Non-pigmented ciliary epithelial cell (primary cell): ENCODE measurements at regions not wholly inside any gene's neighbourhood (a gene's known extent, or its start where the extent isn't known, plus 50 kb on each side); places are given as distances from the start of the nearest gene placed in this dataset.

ENCODE experiments used
- DNase-seq: peaks from one replicate; pipeline ENCODE4 v3.0.0-alpha.2; 2010; ENCODE audit warnings: low read depth

DNA sequence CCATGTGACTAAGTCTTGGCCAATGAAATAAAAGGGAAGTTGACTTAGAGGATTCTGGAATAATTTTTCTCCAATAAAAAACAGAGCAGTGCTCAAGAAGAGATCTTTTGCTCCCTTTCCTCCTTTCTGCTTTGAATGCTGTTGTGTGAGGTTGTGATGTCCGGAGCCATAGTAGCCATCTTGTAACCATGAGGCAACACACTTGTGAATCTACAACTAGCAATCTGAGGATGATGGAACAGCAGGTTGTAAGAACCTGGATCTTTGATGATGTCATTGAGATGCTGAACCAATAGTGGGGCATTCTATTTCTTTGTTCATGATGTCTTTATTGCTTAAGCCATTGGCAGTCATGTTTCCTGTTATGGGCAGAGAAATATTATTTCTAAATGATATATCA is 230.0 kb upstream of the SRRM4 start:
- no peak for DNase-seq

DNA sequence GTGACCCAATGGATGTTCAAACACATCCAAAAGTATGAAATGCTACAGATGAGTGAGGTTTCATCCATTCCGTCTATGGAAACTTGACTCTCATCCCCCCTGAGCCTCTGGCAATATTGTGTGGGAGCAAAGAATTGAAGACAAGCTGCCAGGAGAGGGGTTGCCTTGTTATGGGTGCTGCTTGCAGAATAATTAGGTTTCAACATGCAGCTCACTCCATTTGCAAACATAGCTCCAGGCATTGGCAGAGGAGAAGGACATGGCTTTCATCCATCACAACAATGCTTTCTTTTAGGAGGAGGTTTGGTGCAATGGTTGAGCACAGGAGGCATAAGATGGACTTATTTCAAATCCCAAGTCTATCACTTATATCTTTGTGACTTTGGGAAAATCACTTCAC is 220.7 kb upstream of the SRRM4 start:
- no peak for DNase-seq

DNA sequence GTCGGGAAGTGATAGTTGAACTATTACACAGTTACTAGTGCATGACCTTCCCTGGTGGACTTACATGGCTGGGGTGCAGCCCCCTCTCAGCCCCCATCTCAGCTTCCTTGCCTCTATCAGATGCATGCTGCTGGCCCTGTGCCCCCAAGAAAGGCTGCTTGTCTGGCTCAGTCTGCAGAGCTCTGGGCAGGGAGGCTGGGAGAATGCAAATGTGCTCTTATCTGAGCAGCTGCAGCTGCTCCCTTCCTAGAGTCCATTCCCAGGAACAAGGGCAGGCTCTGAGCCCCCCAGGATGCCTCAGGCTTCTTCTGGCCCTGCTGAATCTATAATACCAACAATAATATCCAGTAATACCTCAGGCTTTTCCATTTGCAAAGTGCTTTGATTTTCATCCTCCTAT is 218.1 kb upstream of the SRRM4 start:
- DNase-seq: no peak

DNA sequence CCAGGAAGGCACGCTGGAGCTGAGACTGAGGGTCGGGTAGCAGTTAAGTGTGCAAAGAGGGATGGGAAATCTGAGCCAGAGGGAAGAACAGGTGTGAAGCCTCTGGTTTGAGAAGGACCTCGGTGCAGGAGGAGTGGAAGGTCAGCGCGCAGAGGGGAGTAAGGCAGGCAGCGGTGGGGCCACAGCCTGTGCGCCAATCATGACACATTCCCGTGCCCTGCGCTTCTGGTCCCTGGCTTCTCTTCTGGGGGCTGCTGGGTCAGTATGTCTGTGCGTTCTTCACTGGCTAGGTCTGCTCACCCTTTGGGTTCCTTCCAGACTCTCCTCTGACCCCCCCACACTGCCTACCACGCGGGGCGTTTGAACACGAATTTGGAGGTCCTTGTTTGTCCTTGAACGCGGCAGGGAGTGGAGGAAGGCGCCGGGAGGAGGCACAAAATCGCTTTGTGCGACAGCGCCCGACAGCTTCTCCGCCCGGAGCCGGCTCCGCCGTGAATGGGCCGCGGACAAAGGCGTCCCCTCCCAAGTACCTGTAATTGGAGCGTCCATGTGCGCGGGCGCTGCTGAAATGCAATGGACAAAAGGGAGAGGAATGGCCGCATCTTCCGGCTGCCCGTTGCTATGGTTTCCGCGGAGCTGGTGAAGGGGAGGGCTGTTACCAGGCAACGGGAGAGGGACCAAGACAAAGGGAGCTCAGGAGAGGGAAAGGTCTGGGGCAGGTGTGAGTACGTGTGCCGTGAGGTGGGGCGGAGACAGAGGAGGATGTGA is 207.2 kb upstream of the SRRM4 start:
- no peak for DNase-seq

DNA sequence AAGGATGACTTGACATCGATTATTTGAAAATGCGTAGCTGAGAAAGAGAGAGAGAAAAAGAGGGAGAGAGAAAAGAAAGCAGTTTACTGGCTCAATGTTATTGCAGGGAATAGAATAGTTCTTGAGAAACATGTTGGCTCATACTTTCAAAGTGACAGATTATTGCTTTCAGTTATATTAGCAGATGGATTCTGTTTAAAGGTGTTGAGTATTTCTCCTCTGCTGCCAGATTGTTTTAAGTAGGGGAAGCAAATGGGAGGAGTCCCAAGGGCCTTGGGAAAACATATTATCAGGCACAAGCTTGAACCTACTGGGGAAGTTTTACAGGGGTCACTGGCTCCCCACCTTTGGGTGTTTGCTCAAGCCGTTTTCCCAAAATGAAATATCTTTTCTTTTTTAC is 203.8 kb upstream of the SRRM4 start:
- no peak for DNase-seq

GRCh38 chr12:118778077-118778476 is 203.3 kb upstream of the SRRM4 start:
- DNase-seq: no peak

GRCh38 chr12:118780939-118781338 is 200.4 kb upstream of the SRRM4 start:
- DNase-seq: no peak

- no peak for DNase-seq
Measured at GRCh38 chr12:118781692-118782091, 199.6 kb upstream of the SRRM4 start.

DNA sequence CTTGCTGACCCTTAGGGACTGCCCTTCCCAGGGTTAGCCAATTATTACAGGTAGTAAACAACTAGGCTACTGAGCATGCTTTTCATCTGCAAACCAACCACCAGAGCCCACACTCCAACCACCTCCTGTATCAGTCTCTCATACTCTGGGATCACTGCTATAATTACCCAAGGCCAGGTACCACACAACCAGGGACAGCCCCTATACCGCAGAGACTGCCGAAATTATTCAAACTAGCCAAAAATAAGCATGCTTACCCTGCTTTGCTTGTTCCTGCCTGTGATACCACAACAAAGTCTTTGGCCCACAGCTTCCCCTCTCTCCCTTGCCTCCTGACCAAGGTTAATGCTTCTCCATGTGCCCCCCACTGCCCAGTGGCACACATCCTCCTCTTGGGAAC is 197.6 kb upstream of the SRRM4 start:
- DNase-seq: no peak

- DNase-seq: no peak
Measured at GRCh38 chr12:118790578-118790977, 190.8 kb upstream of the SRRM4 start.

- no peak for DNase-seq
Measured at GRCh38 chr12:118813778-118814357, 167.5 kb upstream of the SRRM4 start.

- DNase-seq: no peak
Measured at GRCh38 chr12:118816296-118816695, 165.0 kb upstream of the SRRM4 start.

GRCh38 chr12:118821386-118821925 is 159.9 kb upstream of the SRRM4 start:
- DNase-seq: no peak

DNA sequence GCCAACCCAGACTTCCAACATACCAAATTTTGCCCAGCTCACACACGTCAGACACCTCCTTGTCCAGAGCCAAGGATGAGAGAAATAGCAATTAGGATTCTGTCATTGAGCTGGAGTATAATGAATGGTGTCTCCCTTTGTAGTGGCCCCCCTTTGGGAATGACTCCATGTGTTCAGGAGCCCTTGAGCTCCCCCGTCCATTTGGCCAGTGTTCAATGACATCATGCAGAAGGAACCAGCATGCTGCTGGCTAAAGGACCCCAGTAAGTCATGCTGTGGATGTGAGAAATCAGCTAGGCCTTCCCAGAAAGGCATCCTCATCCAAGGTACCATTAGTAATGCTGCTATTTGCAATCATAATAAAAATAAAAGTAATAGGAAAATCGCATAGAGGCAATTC is 158.8 kb upstream of the SRRM4 start:
- DNase-seq: no peak

- no peak for DNase-seq
Measured at GRCh38 chr12:118827047-118827446, 154.3 kb upstream of the SRRM4 start.

DNA sequence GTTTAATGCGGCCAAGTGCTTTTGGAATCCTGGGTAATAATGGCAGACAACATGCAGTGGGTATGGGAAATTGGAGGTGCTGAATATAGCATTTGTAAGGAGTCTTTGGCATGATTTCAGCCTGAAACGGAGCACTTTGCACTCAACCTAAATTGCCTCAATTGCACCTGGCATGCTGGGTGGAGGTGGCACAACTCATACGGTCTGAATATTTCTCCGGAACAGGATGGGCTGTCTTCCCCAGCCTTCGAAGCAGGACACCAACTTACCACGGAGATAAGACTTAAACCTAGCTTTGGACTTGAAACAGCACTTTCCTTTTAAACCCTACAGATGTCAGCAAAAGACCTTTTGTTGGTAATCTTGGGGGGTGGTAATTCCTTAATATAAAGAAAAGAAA is 153.7 kb upstream of the SRRM4 start:
- no peak for DNase-seq

DNA sequence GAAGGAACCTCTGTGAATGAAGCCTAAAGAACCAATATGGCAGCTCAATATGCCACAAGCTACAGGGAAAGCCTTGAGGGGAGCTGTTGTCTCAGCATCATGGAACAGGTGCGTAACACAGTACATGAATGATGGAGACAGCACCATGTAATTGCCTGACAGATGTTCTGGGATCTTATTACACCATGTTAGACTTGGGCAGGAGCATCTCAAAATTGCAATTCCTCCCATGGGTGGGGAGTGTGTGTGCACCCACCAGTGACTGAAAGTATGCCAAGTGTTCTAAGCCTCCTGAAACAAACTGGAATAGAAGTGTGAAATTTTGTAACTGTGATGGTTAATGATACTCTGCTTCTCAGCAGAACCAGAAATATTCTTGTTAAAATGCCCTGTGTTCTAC is 151.0 kb upstream of the SRRM4 start:
- no peak for DNase-seq

DNA sequence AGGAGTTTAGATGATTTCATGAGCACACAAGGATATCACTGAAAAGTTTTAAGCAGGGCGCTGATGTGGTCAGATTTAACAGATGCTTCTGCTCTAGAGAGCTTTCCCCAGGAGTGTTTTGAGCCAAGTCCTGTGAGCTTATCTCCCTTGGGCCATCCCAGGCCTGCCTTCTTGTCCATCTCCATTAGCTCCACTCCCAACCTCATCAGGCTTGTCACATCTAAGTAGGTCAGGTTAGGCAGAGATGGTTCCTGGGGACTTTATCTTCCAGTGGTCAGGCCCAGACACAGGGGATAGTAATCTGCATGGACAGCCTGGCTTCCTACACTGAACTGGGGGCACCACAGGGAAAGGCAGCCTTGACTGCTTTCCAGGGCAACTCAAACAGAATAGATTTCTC is 145.4 kb upstream of the SRRM4 start:
- no peak for DNase-seq

DNA sequence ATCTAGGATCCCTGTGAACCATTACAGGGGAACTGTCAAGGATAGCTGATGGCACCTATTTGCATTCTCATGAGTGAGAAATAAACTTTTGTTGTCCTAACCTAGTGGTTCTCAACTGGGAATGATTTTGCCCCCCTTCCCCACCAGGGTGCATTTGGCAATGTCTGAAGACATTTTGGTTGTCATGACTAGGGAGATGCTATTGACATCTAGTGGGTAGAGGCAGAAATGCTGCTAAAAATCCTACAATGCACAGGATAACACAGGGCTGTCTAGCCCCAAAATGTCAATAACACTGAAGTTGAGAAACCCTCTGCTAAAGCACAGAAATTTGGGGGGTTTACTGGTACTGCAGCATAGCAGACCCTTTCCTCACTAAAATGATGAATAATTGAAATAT is 140.9 kb upstream of the SRRM4 start:
- DNase-seq: no peak

- DNase-seq: no peak
Measured at GRCh38 chr12:118840878-118841277, 140.5 kb upstream of the SRRM4 start.

GRCh38 chr12:118841588-118841987 is 139.8 kb upstream of the SRRM4 start:
- DNase-seq: no peak

DNA sequence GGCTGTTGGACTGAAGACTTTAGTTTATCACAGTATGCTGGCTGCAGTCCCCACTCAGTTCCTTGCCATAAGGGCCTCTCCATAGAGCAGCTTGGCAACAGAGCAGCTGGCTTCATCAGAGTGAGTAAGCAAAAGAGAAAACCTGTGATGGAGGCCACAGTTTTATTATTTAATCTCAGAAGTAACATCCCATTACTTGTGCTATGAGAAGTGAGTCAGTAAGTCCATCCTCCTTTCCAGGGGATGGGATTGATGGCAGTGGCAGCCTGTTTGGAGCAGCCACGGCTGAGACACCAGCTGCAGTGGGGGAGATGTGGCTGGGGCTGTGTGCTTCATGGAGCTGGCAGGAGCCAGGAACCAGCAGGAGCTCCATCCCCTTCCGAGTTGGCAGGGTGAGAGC is 138.5 kb upstream of the SRRM4 start:
- DNase-seq: no peak

DNA sequence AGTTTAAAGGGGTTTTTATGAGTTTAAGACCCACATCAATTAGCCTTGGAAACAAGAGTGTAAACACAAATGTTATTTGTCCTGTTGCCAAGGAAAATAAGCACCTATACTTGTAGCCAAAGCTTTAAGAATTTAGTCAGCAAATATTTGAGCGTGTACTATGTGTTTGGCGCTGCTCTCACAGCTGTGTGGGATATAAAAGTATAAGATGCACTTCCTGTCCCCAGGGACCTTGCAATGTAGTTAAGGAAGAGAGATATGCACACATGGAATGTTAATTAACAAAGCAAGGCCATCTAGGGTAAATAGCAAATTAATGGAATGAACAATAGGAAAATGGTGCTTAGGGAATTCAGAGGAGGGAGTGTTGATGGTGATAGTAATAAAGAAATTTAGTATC is 134.9 kb upstream of the SRRM4 start:
- DNase-seq: no peak
